HG03095 (cell line): ENCODE measurements at regions not wholly inside any gene's neighbourhood (a gene's known extent, or its start where the extent isn't known, plus 50 kb on each side); places are given as distances from the start of the nearest gene placed in this dataset.
"Not testable (repeated sequence)": the region's sequence is repeated elsewhere in the genome, so short reads cannot be mapped to it uniquely, and the experiment has no call there.

ENCODE experiments used
- ATAC-seq: cut with Tn5 transposase; IDR thresholded peaks from one replicate; pipeline ENCODE4 v1.9.1; 2021; ENCODE audit warnings: moderate library complexity; ENCODE audit not compliant: unreplicated experiment

DNA sequence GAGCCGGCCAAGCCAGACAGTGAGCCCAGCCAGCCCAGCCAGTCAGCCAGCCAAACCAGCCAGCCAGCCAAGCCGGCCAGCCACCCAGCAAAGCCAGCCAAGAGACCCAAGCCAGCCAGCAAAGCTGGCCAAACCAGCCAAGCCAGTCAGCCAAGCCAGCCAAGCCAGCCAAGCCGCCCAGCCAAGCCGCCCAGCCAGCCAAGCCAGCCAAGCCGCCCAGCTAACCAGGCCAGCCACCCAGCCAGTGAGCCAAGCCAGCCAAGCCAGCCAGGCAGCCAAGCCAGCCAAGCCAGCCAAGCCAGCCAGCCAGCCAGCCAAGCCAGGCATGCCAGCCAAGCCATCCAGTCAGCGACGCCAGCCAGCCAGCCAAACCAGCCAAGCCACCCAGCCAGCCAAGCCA lies 1596.9 kb downstream of the RPIA start:
- not testable (repeated sequence) for ATAC-seq

DNA sequence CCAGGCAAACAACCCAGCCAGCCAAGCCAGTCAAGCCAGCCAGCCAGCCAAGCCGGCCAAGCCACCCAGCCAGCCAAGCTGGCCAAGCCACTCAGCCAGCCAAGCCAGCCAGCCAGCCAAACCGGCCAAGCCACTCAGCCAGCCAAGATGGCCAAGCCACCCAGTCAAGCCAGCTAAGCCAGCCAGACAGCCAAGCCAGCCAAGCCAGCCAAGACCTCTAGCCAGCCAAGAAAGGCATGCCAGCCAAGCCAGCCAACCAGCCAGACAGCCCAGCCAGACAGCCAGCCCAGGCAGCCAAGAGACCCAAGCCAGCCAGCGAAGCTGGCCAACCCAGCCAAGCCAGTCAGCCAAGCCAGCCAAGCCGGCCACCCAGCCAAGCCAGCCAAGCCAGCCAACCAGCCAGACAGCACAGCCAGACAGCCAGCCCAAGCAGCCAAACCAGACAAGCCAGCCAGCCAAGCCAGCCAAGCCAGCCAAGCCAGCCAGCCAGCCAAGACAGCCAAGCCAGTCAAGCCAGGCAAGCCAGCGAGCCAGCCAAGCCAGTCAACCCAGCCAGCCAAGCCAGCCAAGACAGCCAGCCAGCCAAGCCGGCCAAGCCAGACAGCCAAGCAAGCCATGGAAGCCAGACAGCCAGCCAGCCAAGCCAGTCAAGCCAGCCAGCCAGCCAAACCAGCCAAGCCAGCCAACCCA lies 1598.0 kb downstream of the RPIA start:
- ATAC-seq, result not testable (repeated sequence)

DNA sequence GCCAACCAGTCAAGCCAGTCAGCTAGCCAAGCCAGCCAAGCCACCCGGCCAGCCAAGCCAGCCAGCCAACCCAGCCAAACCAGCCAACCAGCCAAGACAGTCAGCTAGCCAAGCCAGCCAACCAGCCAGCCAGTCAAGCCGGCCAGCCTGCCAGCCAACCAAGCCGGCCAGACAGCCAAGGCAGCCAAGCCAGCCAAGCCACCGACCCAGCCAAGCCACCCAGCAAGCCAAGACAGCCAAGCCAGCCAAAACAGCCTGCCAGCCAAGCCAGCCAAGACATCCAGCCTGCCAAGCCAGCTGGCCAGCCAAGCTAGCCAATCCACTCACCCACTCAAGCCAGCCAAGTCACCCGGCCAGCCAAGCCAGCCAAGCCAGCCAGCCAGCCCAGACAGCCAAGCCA lies 1599.2 kb downstream of the RPIA start:
- not testable (repeated sequence) for ATAC-seq

DNA sequence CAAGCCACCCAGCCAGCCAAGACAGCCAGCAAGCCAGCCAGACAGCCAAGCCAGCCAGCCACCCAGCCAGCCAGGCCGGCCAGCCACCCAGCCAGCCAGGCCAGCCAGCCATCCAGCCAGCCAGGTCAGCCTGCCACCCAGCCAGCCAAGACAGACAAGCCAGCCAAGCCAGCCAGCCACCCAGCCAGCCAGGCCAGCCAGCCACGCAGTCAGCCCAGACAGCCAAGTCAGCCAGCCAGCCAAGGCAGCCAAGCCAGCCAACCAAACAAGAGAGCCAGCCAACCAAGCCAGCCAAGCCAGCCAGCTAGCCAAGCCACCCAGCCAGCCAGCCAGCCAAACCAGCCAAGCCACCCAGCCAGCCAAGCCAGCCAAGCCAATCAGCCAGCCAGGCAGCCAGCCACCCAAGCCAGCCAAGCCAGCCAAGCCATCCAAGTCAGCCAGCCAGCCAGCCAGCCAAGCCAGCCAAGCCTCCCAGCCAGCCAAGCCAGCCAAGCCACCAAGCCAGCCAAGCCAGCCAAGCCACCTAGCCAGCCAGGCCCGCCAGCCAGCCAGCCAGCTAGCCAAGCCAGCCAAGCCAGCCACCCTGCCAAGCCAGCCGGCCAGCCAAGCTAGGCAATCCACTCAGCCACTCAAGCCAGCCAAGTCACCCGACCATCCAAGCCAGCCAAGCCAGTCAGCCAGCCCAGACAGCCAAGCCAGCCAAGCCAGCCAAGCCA lies 1599.9 kb downstream of the RPIA start:
- not testable (repeated sequence) for ATAC-seq

DNA sequence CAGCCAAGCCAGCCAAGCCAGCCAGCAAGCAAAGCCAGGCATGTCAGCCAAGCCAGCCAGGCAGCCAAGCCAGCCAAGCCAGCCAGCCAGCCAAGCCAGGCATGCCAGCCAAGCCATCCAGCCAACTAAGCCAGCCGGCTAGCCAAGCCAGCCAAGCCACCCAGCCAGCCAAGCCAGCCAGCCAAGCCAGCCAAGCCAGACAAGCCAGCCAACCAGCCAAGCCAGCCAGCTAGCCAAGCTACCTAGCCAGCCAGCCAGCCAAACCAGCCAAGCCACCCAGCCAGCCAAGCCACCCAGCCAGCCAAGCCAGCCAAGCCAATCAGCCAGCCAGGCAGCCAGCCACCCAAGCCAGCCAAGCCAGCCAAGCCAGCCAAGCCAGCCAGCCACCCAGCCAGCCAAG lies 1600.5 kb downstream of the RPIA start:
- not testable (repeated sequence) for ATAC-seq

DNA sequence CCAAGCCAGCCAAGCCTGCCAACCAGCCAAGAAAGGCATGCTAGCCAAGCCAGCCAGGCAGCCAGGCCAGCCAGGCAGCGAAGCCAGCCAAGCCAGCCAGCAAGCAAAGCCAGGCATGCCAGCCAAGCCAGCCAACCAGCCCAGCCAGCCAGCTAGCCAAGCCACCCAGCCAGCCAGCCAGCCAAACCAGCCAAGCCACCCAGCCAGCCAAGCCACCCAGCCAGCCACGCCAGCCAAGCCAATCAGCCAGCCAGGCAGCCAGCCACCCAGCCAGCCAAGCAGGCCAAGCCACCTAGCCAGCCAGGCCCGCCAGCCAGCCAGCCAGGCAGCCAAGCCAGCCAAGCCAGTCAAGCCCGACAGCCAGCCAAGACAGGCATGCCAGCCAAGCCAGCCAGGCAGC lies 1601.0 kb downstream of the RPIA start:
- ATAC-seq, result not testable (repeated sequence)

DNA sequence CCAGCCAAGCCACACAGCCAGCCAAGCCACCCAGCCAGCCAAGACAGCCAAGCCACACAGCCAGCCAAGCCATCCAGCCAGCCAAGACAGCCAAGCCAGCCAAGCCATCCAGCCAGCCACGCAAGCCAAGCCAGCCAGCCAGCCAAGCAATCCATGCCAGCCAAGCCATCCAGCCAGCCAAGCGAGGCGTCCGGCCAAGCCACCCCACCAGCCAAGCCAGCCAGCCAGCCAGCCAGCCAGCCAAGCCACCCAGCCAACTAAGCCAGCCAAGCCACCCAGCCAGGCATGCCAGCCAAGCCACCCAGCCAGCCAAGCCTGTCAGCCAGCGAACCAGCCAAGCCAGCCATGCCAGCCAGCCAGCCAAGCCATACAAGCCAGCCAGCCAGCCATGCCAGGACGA lies 1601.8 kb downstream of the RPIA start:
- ATAC-seq, result not testable (repeated sequence)

DNA sequence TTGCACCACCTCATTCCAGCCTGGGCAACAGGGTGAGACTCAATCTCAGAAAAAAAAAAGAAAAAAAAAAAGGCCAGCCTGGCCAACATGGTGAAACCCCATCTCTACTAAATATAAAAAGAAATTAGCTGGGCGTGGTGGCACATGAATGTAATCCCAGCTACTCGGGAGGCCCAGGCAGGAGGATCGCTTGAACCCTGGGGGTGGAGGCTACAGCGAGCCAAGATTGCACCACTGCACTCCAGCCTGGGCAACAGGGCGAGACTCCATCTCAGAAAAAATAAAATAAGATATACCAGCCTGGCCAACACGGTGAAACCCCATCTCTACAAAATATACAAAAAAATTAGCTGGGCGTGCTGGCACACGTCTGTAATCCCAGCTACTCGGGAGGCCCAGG lies 1602.3 kb downstream of the RPIA start:
- not testable (repeated sequence) for ATAC-seq

DNA sequence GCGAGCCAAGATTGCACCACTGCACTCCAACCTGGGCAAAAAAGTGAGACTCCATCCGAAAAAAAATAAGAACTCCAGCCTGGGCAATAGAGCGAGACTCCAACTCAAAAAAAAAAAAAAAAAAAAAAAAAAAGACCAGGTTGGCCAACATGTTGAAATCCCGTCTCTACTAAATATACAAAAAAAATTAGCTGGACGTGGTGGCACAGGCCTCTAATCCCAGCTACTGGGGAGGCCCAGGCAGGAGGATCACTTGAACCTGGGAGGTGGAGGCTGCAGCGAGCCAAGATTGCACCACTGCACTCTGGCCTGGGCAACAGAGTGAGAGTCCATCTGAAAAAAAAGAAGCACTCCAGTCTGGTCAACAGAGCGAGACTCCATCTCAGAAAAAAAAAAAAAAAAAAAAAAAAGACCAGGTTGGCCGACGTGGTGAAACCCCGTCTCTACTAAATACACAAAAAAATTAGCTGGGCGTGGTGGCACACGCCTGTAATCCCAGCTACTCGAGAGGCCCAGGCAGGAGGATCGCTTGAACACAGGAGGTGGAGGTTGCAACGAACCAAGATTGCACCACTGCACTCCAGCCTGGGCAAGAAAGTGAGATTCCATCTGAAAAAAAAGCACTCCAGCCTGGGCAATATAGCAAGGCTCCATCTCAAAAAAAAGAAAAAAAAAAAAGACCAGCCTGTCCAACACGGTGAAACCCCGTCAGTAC lies 1603.7 kb downstream of the RPIA start:
- not testable (repeated sequence) for ATAC-seq

DNA sequence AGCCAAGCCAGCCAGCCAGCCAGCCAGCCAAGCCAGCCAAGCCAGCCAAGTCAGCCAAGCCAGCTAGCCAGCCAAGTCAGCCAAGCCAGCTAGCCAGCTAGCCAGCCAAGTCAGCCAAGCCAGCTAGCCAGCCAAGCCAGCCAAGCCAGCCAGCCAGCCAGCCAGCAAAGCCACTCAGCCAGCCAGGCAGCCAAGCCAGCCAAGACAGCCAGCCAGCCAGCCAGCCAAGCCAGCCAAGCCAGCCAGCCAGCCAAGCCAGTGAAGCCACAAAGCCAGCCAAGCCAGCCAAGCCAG lies 1605.0 kb downstream of the RPIA start:
- not testable (repeated sequence) for ATAC-seq

DNA sequence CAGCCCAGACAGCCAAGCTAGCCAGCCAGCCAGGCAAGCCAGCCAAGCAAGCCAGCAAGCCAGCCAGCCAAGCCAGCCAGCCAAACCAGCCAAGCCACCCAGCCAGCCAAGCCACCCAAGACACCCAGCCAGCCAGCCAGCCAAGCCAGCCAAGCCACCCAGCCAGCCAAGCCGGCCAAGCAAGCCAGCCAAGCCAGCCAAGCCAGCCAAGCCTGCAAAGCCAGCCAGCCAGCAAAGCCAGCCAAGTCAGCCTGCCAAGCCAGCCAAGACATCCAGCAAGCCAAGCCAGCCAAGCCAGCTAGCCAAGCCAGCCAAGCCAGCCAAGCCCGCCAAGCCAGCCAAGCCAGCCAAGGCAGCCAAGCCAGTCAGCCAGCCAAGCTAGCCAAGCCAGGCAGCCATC lies 1606.2 kb downstream of the RPIA start:
- ATAC-seq, result not testable (repeated sequence)

DNA sequence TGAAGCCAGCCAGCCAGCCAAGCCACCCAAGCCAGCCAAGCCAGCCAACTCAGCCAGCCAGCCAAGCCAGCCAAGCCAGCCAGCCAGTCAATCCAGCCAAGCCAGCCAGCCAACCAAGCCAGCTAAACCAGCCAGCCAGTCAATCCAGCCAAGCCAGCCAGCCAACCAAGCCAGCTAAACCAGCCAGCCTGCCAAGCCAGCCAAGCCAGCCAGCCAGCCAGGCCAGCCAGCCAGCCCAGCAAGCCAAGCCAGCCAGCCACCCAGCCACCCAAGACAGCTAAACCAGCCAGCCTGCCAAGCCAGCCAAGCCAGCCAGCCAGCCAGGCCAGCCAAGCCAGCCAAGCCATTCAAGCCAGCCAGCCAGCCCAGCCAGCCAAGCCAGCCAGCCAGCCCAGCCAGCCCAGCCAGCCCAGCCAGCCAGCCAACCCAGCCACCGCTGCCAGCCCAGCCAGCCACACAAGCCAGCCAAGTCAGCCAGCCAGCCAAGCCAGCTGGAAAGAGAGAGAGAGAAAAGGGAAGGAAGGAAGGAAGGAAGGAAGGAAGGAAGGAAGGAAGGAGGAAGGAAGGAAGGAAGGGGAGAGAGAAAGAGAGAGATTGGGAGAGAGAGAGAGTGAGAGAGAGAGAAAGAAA lies 1606.8 kb downstream of the RPIA start:
- ATAC-seq, result not testable (repeated sequence)

DNA sequence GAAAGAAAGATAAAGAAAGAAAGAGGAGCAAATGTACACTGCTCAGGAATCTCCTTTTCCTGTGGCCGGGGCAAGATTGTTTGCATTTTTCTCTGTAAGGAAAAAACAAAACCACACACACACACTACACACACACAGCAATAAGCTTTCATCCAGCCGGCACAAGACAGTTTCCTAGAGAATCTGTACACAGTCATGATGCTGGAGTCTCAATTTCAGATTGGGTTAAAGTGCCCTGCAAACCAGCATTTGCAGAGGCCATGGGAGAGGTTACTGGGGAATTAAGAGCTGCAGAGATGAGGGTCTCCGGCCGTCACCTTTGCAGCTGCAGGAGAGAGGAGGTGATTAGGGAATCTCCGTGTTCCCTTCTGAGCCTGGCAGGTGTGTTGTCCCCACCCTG lies 1607.5 kb downstream of the RPIA start:
- not testable (repeated sequence) for ATAC-seq

DNA sequence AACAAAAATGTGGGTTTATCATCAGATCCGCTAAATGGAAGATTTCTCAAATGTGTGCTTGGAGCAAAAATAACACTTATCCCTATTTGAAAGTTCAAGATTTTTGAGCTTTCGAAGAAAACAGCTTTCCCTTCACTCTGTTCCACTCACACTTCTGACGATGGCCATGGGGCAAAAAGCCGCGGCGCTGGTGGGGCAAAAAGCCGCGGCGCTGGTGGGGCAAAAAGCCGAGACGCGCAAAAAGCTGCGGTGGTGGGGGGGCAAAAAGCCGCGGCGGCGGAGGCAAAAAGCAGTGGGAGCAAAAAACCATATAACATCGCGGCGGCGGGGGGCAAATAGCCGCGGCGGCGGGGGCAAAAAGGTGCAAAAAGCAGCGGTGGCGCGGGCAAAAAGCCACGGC lies 1631.5 kb downstream of the RPIA start:
- not testable (repeated sequence) for ATAC-seq

DNA sequence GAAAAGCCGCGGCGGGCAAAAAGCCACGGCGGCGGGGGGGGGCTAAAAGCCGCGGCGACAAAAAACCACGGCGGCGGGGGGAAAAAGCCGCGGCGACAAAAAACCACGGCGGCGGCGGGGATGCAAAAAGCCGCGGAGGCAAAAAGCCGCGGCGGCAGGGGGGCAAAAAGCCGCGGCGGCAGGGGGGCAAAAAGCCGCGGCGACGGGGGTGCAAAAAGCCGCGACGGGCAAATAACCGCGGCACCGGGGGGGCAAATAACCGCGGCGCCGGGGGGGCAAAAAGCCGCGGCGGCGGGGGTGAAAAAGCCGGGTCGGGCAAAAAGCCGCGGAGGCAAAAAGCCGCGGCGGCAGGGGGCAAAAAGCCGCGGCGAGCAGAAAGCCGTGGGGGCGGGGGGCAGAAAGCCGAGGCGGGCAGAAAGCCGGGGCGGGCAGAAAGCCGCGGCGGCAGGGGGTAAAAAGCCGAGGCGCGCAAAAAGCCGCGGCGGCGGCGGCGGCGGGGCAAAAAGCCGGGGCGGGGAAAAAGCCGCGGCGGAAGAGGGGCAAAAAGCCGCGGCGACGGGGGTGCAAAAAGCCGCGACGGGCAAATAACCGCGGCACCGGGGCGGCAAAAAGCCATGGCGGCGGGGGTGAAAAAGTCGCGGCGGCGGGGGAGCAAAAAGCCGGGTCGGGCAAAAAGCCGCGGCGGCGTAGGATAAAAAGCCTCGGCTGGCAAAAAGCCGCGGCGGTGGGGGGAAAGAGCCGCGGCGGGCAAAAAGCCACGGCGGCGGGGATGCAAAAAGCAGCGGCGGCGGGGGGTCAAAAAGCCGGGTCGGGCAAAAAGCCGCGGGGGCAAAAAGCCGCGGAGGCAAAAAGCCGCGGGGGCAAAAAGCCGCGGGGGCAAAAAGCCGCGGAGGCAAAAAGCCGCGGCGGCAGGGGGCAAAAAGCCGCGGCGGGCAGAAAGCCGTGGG lies 1632.4 kb downstream of the RPIA start:
- ATAC-seq, result not testable (repeated sequence)

DNA sequence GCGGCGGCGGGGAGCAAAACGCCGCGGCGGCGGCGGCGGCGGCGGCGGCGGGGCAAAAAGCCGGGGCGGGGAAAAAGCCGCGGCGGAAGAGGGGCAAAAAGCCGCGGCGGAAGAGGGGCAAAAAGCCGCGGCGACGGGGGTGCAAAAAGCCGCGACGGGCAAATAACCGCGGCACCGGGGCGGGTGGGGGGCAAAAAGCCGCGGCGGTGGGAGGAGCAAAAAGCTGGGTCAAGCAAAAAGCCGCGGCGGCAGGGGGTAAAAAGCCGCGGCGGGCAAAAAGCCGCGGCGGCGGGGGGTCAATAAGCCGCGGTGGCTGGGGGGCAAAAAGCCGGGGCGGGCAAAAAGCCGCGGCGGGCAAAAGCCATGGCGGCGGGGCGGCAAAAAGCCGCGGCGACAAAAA lies 1633.2 kb downstream of the RPIA start:
- ATAC-seq, result not testable (repeated sequence)

DNA sequence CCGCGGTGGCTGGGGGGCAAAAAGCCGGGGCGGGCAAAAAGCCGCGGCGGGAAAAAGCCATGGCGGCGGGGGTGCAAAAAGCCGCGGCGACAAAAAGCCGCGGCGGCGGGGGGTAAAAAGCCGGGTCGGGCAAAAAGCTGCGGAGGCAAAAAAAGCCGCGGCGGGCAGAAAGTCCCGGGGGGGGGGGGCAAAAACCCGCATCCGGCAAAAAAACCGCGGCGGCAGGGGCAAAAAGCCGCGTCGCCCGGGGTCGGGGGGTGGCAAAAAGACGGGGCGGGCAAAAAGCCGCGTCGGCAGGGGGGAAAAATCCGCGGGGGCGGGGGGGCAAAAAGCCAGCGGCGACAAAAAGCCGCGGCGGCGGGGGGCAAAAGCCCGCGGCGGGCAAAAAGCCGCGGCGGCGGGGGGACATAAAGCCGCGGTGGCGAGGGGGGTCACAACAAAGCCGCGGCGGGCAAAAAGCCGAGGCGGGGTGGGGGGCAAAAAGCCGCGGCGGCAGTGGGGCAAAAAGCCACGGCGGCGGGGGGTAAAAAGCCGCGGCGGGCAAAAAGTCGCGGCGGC lies 1634.4 kb downstream of the RPIA start:
- ATAC-seq, result not testable (repeated sequence)

DNA sequence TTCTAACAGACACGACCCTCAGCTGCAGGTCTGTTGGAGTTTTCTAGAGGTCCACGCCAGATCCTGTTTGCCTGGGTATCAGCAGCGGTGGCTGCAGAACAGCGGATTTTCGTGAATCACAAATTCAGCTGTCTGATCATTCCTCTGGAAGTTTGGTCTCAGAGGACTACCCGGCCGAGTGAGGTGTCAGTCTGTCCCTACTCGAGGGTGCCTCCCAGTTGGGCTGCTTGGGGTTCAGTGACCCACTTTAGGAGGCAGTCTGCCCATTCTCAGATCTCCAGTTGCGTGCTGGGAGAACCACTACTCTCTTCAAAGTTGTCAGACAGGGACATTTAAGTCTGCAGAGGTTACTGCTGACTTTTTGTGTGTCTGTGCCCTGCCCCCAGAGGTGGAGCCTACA lies 1664.1 kb downstream of the RPIA start:
- not testable (repeated sequence) for ATAC-seq

DNA sequence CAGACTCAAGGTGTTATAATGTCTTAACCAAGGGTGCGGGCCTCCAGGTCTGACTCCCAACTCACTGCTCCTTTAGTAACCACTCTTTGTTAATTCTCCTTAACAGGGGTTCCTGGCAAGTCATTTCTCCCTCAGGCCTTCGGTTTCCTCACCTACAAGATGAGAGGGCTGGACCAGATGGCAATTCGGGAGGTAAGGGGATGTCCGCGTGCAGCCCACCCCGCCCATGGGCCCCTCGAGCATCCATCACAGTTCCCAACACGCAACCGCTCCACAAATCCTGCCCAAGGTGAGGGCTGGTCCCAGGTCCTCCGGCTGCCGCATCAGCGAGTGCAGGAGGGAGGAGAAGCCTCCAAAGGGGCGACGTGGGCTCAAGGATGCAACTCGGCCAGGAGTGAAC lies 1667.9 kb downstream of the RPIA start:
- not testable (repeated sequence) for ATAC-seq
